ENCODE measurements at regions not wholly inside any gene's neighbourhood (a gene's known extent, or its start where the extent isn't known, plus 50 kb on each side); places are given as distances from the start of the nearest gene placed in this dataset.

DNA sequence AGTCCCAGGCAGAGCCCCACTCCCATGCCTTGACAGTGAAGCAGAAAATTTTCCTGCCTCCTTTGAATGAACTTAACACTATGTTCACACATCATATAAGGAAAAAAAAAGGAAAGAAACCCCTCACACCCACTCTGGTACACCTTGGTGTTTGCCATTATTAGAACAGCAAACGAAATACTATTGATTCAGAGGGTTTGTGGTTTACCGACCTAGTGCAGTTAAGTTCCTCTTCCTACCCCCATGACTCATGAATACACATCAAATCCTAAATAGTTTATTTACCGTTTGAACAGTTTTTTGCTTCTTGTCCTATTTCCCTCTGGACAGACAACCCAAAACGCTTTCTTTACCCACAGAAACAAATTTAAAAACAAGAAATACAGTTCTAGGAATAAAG, 237.7 kb downstream of the FOXA2 start:
- no peak overlapping the region for H3K9ac ChIP-seq (ENCODE audit: low read length)
- H3K9me3 ChIP-seq (ENCODE audit: insufficient read depth, low read length), result no peaks in the 10 kb centered on the region
- no peaks in the 10 kb centered on the region for H4K20me1 ChIP-seq (ENCODE audit: low read depth, low read length)
- TF ChIP-seq EZH2phosphoT487 (conservative IDR thresholded peaks at IDR 0.05; ENCODE audit: low read length), result no peak
- TF ChIP-seq, protein P1, sequence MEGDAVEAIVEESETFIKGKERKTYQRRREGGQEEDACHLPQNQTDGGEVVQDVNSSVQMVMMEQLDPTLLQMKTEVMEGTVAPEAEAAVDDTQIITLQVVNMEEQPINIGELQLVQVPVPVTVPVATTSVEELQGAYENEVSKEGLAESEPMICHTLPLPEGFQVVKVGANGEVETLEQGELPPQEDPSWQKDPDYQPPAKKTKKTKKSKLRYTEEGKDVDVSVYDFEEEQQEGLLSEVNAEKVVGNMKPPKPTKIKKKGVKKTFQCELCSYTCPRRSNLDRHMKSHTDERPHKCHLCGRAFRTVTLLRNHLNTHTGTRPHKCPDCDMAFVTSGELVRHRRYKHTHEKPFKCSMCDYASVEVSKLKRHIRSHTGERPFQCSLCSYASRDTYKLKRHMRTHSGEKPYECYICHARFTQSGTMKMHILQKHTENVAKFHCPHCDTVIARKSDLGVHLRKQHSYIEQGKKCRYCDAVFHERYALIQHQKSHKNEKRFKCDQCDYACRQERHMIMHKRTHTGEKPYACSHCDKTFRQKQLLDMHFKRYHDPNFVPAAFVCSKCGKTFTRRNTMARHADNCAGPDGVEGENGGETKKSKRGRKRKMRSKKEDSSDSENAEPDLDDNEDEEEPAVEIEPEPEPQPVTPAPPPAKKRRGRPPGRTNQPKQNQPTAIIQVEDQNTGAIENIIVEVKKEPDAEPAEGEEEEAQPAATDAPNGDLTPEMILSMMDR (IDR thresholded peaks at IDR 0.05; ENCODE audit: insufficient read depth, low read length, poor library complexity, severe bottlenecking), result no peak
- H3K79me2 ChIP-seq (ENCODE audit: insufficient read depth, low read length), result no peaks in the 10 kb centered on the region
- H3K4me3 ChIP-seq (ENCODE audit: insufficient read depth, low read length, poor library complexity, severe bottlenecking), result no peak overlapping the region
- H3K36me3 ChIP-seq (ENCODE audit: low read length), result no peaks in the 10 kb centered on the region
- H3K27me3 ChIP-seq (ENCODE audit: low read length), result no peaks in the 10 kb centered on the region
- no peak overlapping the region for H3K27ac ChIP-seq (ENCODE audit: low read depth, low read length)
- no peaks in the 10 kb centered on the region for H3K9me2 ChIP-seq (replicated peaks; ENCODE audit: insufficient read depth, low read length)
- no peak overlapping the region for H2AFZ ChIP-seq (ENCODE audit: low read depth, low read length, severe bottlenecking)
- H3K4me2 ChIP-seq (ENCODE audit: low read depth, low read length, poor library complexity, severe bottlenecking), result no peak overlapping the region
- no peaks in the 10 kb centered on the region for H3F3A ChIP-seq (ENCODE audit: insufficient read depth)

DNA sequence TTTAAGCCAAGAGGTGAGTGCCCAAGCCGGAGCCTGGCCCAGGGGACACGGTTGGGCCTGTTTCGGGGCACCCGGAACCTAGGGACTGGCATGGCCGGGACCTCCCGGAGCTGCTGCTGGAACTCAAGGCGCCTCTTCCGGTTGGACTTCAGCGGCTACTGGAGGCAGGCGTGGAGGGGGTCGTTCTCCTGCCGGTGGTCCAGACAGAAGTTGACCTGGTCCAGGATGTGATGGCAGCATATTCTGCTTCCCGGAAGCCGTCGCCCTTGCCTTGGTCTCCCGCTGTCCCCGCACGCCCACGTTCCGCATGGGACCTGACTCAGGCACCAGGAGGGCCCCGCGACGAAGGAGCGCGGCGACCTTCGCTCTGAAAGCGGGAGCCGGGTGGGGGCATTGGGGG, 240.8 kb downstream of the FOXA2 start:
- TF ChIP-seq, protein P1 (IDR thresholded peaks at IDR 0.05; ENCODE audit: insufficient read depth, low read length, poor library complexity, severe bottlenecking), result no peak
- TF ChIP-seq EZH2phosphoT487 (conservative IDR thresholded peaks at IDR 0.05; ENCODE audit: low read length), result no peak
- H3F3A ChIP-seq (ENCODE audit: insufficient read depth), result no peaks in the 10 kb centered on the region
- no peak overlapping the region for H3K27ac ChIP-seq (ENCODE audit: low read depth, low read length)
- no peak overlapping the region for H3K4me3 ChIP-seq (ENCODE audit: insufficient read depth, low read length, poor library complexity, severe bottlenecking)
- H3K79me2 ChIP-seq (ENCODE audit: insufficient read depth, low read length), result no peaks in the 10 kb centered on the region
- no peak overlapping the region for H3K9ac ChIP-seq (ENCODE audit: low read length)
- H3K27me3 ChIP-seq (ENCODE audit: low read length), result no peaks in the 10 kb centered on the region
- no peaks in the 10 kb centered on the region for H3K36me3 ChIP-seq (ENCODE audit: low read length)
- no peaks in the 10 kb centered on the region for H4K20me1 ChIP-seq (ENCODE audit: low read depth, low read length)
- H3K9me3 ChIP-seq (ENCODE audit: insufficient read depth, low read length), result no peaks in the 10 kb centered on the region
- no peaks in the 10 kb centered on the region for H3K9me2 ChIP-seq (replicated peaks; ENCODE audit: insufficient read depth, low read length)
- H2AFZ ChIP-seq (ENCODE audit: low read depth, low read length, severe bottlenecking), result no peak overlapping the region
- no peak overlapping the region for H3K4me2 ChIP-seq (ENCODE audit: low read depth, low read length, poor library complexity, severe bottlenecking)

DNA sequence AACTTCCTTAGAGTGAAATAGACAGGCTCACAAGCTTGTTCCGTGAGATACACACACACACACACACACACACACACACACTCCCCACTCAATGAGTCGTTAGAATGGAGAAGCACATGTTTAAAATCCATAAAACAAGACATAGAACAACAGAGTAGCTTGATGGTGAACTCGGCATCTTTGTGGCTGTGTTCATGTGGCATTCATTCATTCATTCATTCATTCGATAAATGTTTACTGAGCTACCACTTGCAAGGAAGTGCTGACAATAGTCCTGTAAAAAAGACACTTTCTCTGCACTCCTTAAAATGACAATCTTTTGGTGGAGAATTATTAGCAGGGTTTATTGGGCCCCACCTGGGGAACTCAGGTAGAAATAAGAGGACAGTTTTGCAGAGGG, 242.0 kb downstream of the FOXA2 start:
- no peak overlapping the region for H2AFZ ChIP-seq (ENCODE audit: low read depth, low read length, severe bottlenecking)
- H3K9me2 ChIP-seq (replicated peaks; ENCODE audit: insufficient read depth, low read length), result no peaks in the 10 kb centered on the region
- H3K9ac ChIP-seq (ENCODE audit: low read length), result no peak overlapping the region
- H3K79me2 ChIP-seq (ENCODE audit: insufficient read depth, low read length), result no peaks in the 10 kb centered on the region
- H3K36me3 ChIP-seq (ENCODE audit: low read length), result no peaks in the 10 kb centered on the region
- H3F3A ChIP-seq (ENCODE audit: insufficient read depth), result no peaks in the 10 kb centered on the region
- no peak overlapping the region for H3K4me3 ChIP-seq (ENCODE audit: insufficient read depth, low read length, poor library complexity, severe bottlenecking)
- no peak overlapping the region for H3K4me2 ChIP-seq (ENCODE audit: low read depth, low read length, poor library complexity, severe bottlenecking)
- H3K27me3 ChIP-seq (ENCODE audit: low read length), result no peaks in the 10 kb centered on the region
- no peaks in the 10 kb centered on the region for H4K20me1 ChIP-seq (ENCODE audit: low read depth, low read length)
- TF ChIP-seq, protein P1 (IDR thresholded peaks at IDR 0.05; ENCODE audit: insufficient read depth, low read length, poor library complexity, severe bottlenecking), result no peak
- TF ChIP-seq EZH2phosphoT487 (conservative IDR thresholded peaks at IDR 0.05; ENCODE audit: low read length), result no peak
- H3K9me3 ChIP-seq (ENCODE audit: insufficient read depth, low read length), result no peaks in the 10 kb centered on the region
- H3K27ac ChIP-seq (ENCODE audit: low read depth, low read length), result no peak overlapping the region
